ENCODE measurements at regions not wholly inside any gene's neighbourhood (a gene's known extent, or its start where the extent isn't known, plus 50 kb on each side); places are given as distances from the start of the nearest gene placed in this dataset.

GRCh38 chr12:88924162-88924561, 343.9 kb upstream of the KITLG start:
- Histone ChIP-seq H3K4me1 (ENCODE audit: control insufficient read depth, insufficient read depth, low read length) (no peaks in the 10 kb centered on the region), H3K9me3 (ENCODE audit: control insufficient read depth, insufficient read depth, low read length) (no peaks in the 10 kb centered on the region), H3K36me3 (ENCODE audit: control insufficient read depth, insufficient read depth, low read length) (no peaks in the 10 kb centered on the region), H3K27me3 (ENCODE audit: control insufficient read depth, insufficient read depth, low read length) (no peaks in the 10 kb centered on the region), H3K27ac (ENCODE audit: low read depth, low read length) (no peak overlapping the region), H3K4me3 (ENCODE audit: low read depth, low read length) (no peak overlapping the region)
- WGBS (ENCODE audit: insufficient coverage) = 100% methylated on average over 2 of the region's 4 CpGs
- DNase-seq (ENCODE audit: low read depth in 4 of 6, low spot score in 6 of 6) = no peak

GRCh38 chr12:88923631-88924030, 343.4 kb upstream of the KITLG start:
- no peaks in the 10 kb centered on the region for H3K27me3 ChIP-seq (ENCODE audit: control insufficient read depth, insufficient read depth, low read length)
- DNase-seq (ENCODE audit: low read depth in 4 of 6, low spot score in 6 of 6) = no peak
- no peak overlapping the region for H3K4me3 ChIP-seq (ENCODE audit: low read depth, low read length)
- no peaks in the 10 kb centered on the region for H3K9me3 ChIP-seq (ENCODE audit: control insufficient read depth, insufficient read depth, low read length)
- no peaks in the 10 kb centered on the region for H3K36me3 ChIP-seq (ENCODE audit: control insufficient read depth, insufficient read depth, low read length)
- no peaks in the 10 kb centered on the region for H3K4me1 ChIP-seq (ENCODE audit: control insufficient read depth, insufficient read depth, low read length)
- H3K27ac ChIP-seq (ENCODE audit: low read depth, low read length) = no peak overlapping the region
- WGBS (ENCODE audit: insufficient coverage) = 100% methylated on average over 1 of the region's 3 CpGs

- Histone ChIP-seq H3K4me1 (ENCODE audit: control insufficient read depth, insufficient read depth, low read length) (no peaks in the 10 kb centered on the region), H3K36me3 (ENCODE audit: control insufficient read depth, insufficient read depth, low read length) (no peaks in the 10 kb centered on the region), H3K9me3 (ENCODE audit: control insufficient read depth, insufficient read depth, low read length) (no peaks in the 10 kb centered on the region), H3K4me3 (ENCODE audit: low read depth, low read length) (no peak overlapping the region), H3K27me3 (ENCODE audit: control insufficient read depth, insufficient read depth, low read length) (no peaks in the 10 kb centered on the region), H3K27ac (ENCODE audit: low read depth, low read length) (no peak overlapping the region)
- DNase-seq (ENCODE audit: low read depth in 4 of 6, low spot score in 6 of 6) = no peak
- WGBS (ENCODE audit: insufficient coverage) = no CpG with 5 or more reads among the region's 1 CpG
Observed at GRCh38 chr12:88922816-88923215, 342.5 kb upstream of the KITLG start.

- no peak for DNase-seq (ENCODE audit: low read depth in 4 of 6, low spot score in 6 of 6)
- no peaks in the 10 kb centered on the region for H3K9me3 ChIP-seq (ENCODE audit: control insufficient read depth, insufficient read depth, low read length)
- H3K36me3 ChIP-seq (ENCODE audit: control insufficient read depth, insufficient read depth, low read length) = no peaks in the 10 kb centered on the region
- 65% methylated on average over 3 of the region's 3 CpGs for WGBS (ENCODE audit: insufficient coverage)
- no peak overlapping the region for H3K27ac ChIP-seq (ENCODE audit: low read depth, low read length)
- H3K27me3 ChIP-seq (ENCODE audit: control insufficient read depth, insufficient read depth, low read length) = no peaks in the 10 kb centered on the region
- no peak overlapping the region for H3K4me3 ChIP-seq (ENCODE audit: low read depth, low read length)
- no peaks in the 10 kb centered on the region for H3K4me1 ChIP-seq (ENCODE audit: control insufficient read depth, insufficient read depth, low read length)
Observed at GRCh38 chr12:88921890-88922532, 341.7 kb upstream of the KITLG start.

- Histone ChIP-seq H3K36me3 (ENCODE audit: control insufficient read depth, insufficient read depth, low read length) (no peaks in the 10 kb centered on the region), H3K27ac (ENCODE audit: low read depth, low read length) (no peak overlapping the region), H3K27me3 (ENCODE audit: control insufficient read depth, insufficient read depth, low read length) (no peaks in the 10 kb centered on the region), H3K9me3 (ENCODE audit: control insufficient read depth, insufficient read depth, low read length) (no peaks in the 10 kb centered on the region), H3K4me1 (ENCODE audit: control insufficient read depth, insufficient read depth, low read length) (no peaks in the 10 kb centered on the region), H3K4me3 (ENCODE audit: low read depth, low read length) (no peak overlapping the region)
- WGBS (ENCODE audit: insufficient coverage) = no CpG with 5 or more reads among the region's 1 CpG
- DNase-seq (ENCODE audit: low read depth in 4 of 6, low spot score in 6 of 6) = no peak
Observed at GRCh38 chr12:88921434-88921833, 341.2 kb upstream of the KITLG start.

- H3K36me3 ChIP-seq (ENCODE audit: control insufficient read depth, insufficient read depth, low read length) = no peaks in the 10 kb centered on the region
- DNase-seq (ENCODE audit: low read depth in 4 of 6, low spot score in 6 of 6) = no peak
- H3K27ac ChIP-seq (ENCODE audit: low read depth, low read length) = no peak overlapping the region
- no CpG with 5 or more reads among the region's 1 CpG for WGBS (ENCODE audit: insufficient coverage)
- H3K4me3 ChIP-seq (ENCODE audit: low read depth, low read length) = no peak overlapping the region
- H3K4me1 ChIP-seq (ENCODE audit: control insufficient read depth, insufficient read depth, low read length) = no peaks in the 10 kb centered on the region
- H3K27me3 ChIP-seq (ENCODE audit: control insufficient read depth, insufficient read depth, low read length) = no peaks in the 10 kb centered on the region
- H3K9me3 ChIP-seq (ENCODE audit: control insufficient read depth, insufficient read depth, low read length) = peaks cover 5% of the 10 kb centered on the region
Observed at GRCh38 chr12:88918161-88918560, 337.9 kb upstream of the KITLG start.

- Histone ChIP-seq H3K4me1 (ENCODE audit: control insufficient read depth, insufficient read depth, low read length) (no peaks in the 10 kb centered on the region), H3K9me3 (ENCODE audit: control insufficient read depth, insufficient read depth, low read length) (peaks cover 9% of the 10 kb centered on the region), H3K4me3 (ENCODE audit: low read depth, low read length) (no peak overlapping the region), H3K27me3 (ENCODE audit: control insufficient read depth, insufficient read depth, low read length) (no peaks in the 10 kb centered on the region), H3K36me3 (ENCODE audit: control insufficient read depth, insufficient read depth, low read length) (no peaks in the 10 kb centered on the region), H3K27ac (ENCODE audit: low read depth, low read length) (no peak overlapping the region)
- 48% methylated on average over 2 of the region's 2 CpGs for WGBS (ENCODE audit: insufficient coverage)
- DNase-seq (ENCODE audit: low read depth in 4 of 6, low spot score in 6 of 6) = no peak
Observed at GRCh38 chr12:88914967-88915366, 334.7 kb upstream of the KITLG start.

GRCh38 chr12:88909510-88909909, 329.2 kb upstream of the KITLG start:
- Histone ChIP-seq H3K4me3 (ENCODE audit: low read depth, low read length) (no peak overlapping the region), H3K9me3 (ENCODE audit: control insufficient read depth, insufficient read depth, low read length) (peaks cover 9% of the 10 kb centered on the region), H3K27ac (ENCODE audit: low read depth, low read length) (no peak overlapping the region), H3K4me1 (ENCODE audit: control insufficient read depth, insufficient read depth, low read length) (no peaks in the 10 kb centered on the region), H3K36me3 (ENCODE audit: control insufficient read depth, insufficient read depth, low read length) (no peaks in the 10 kb centered on the region), H3K27me3 (ENCODE audit: control insufficient read depth, insufficient read depth, low read length) (no peaks in the 10 kb centered on the region)
- DNase-seq (ENCODE audit: low read depth in 4 of 6, low spot score in 6 of 6) = no peak
- WGBS (ENCODE audit: insufficient coverage) = no CpG with 5 or more reads among the region's 2 CpGs

- Histone ChIP-seq H3K4me1 (ENCODE audit: control insufficient read depth, insufficient read depth, low read length) (no peaks in the 10 kb centered on the region), H3K27ac (ENCODE audit: low read depth, low read length) (no peak overlapping the region), H3K4me3 (ENCODE audit: low read depth, low read length) (no peak overlapping the region), H3K9me3 (ENCODE audit: control insufficient read depth, insufficient read depth, low read length) (peaks cover 5% of the 10 kb centered on the region), H3K36me3 (ENCODE audit: control insufficient read depth, insufficient read depth, low read length) (no peaks in the 10 kb centered on the region), H3K27me3 (ENCODE audit: control insufficient read depth, insufficient read depth, low read length) (no peaks in the 10 kb centered on the region)
- DNase-seq (ENCODE audit: low read depth in 4 of 6, low spot score in 6 of 6) = no peak
- WGBS (ENCODE audit: insufficient coverage) = 93% methylated on average over 1 of the region's 2 CpGs
Observed at GRCh38 chr12:88908345-88908744, 328.1 kb upstream of the KITLG start.

- WGBS (ENCODE audit: insufficient coverage) = no CpG with 5 or more reads among the region's 4 CpGs
- DNase-seq (ENCODE audit: low read depth in 4 of 6, low spot score in 6 of 6) = no peak
- no peaks in the 10 kb centered on the region for H3K36me3 ChIP-seq (ENCODE audit: control insufficient read depth, insufficient read depth, low read length)
Observed at GRCh38 chr12:88904705-88905104, 324.4 kb upstream of the KITLG start.

More at GRCh38 chr12:88904705-88905104, 324.4 kb upstream of the KITLG start:
- no peaks in the 10 kb centered on the region for H3K4me1 ChIP-seq (ENCODE audit: control insufficient read depth, insufficient read depth, low read length)
- H3K27me3 ChIP-seq (ENCODE audit: control insufficient read depth, insufficient read depth, low read length) = no peaks in the 10 kb centered on the region
- H3K4me3 ChIP-seq (ENCODE audit: low read depth, low read length) = no peak overlapping the region
- H3K9me3 ChIP-seq (ENCODE audit: control insufficient read depth, insufficient read depth, low read length) = no peaks in the 10 kb centered on the region
- no peak overlapping the region for H3K27ac ChIP-seq (ENCODE audit: low read depth, low read length)
